Renal cortex interstitium (tissue), 11 donors: ENCODE measurements at regions not wholly inside any gene's neighbourhood (a gene's known extent, or its start where the extent isn't known, plus 50 kb on each side); places are given as distances from the start of the nearest gene placed in this dataset.
"Not testable (repeated sequence)": the region's sequence is repeated elsewhere in the genome, so short reads cannot be mapped to it uniquely, and the experiment has no call there.

Experiments
- DNase-seq, 11 donors: peaks; one replicate each; pipeline ENCODE4 v3.0.0-alpha.2; 2013; ENCODE audit warnings: low read depth in 9 of 11, low spot score in 4 of 11; ENCODE audit errors: extremely low read depth in 1 of 11

GRCh38 chr5:35561396-35561795, 56.3 kb upstream of the SPEF2 start:
- DNase-seq = peak in 10 of 11 donors; percentile 7 to 56 (median 28)

GRCh38 chr5:35557748-35558147, 59.9 kb upstream of the SPEF2 start:
- DNase-seq = no peak

GRCh38 chr5:35557199-35557598, 60.5 kb upstream of the SPEF2 start:
- DNase-seq = no peak

GRCh38 chr5:35554016-35554415, 63.6 kb upstream of the SPEF2 start:
- DNase-seq = no peak

- no peak for DNase-seq
Measured at GRCh38 chr5:35545190-35545589, 72.5 kb upstream of the SPEF2 start.

- no peak for DNase-seq
Measured at GRCh38 chr5:35543408-35543807, 74.3 kb upstream of the SPEF2 start.

- DNase-seq = no peak
Measured at GRCh38 chr5:35540002-35540401, 77.7 kb upstream of the SPEF2 start.

- DNase-seq = no peak
Measured at GRCh38 chr5:35538198-35538931, 79.3 kb upstream of the SPEF2 start.

- DNase-seq = no peak
Measured at GRCh38 chr5:35533156-35533555, 84.5 kb upstream of the SPEF2 start.

- not testable (repeated sequence) for DNase-seq
Measured at GRCh38 chr5:35531553-35531952, 86.1 kb upstream of the SPEF2 start.

GRCh38 chr5:35518104-35518503, 99.6 kb upstream of the SPEF2 start:
- DNase-seq = no peak

GRCh38 chr5:35516271-35516670, 101.4 kb upstream of the SPEF2 start:
- no peak for DNase-seq

GRCh38 chr5:35513612-35514011, 104.1 kb upstream of the SPEF2 start:
- DNase-seq = no peak

GRCh38 chr5:35502206-35502605, 115.5 kb upstream of the SPEF2 start:
- no peak for DNase-seq

- DNase-seq = no peak
Measured at GRCh38 chr5:35488791-35489190, 128.9 kb upstream of the SPEF2 start.

GRCh38 chr5:35488055-35488454, 129.6 kb upstream of the SPEF2 start:
- DNase-seq = no peak

- no peak for DNase-seq
Measured at GRCh38 chr5:35487233-35488025, 130.2 kb upstream of the SPEF2 start.

GRCh38 chr5:35485487-35485886, 132.2 kb upstream of the SPEF2 start:
- DNase-seq = no peak

- DNase-seq = no peak
Measured at GRCh38 chr5:35484241-35484640, 133.4 kb upstream of the SPEF2 start.

GRCh38 chr5:35483780-35484179, 133.9 kb upstream of the SPEF2 start:
- peak in 1 of 11 donors; percentile 60 for DNase-seq

GRCh38 chr5:35483191-35483590, 134.5 kb upstream of the SPEF2 start:
- peak in 5 of 11 donors; percentile 42 to 70 (median 45) for DNase-seq
